GM08714 (cell line): ENCODE measurements at regions not wholly inside any gene's neighbourhood (a gene's known extent, or its start where the extent isn't known, plus 50 kb on each side); places are given as distances from the start of the nearest gene placed in this dataset.

Source experiments
- H3K4me3 ChIP-seq: fragments of 200-500 bp; sonication (Bioruptor generic); 2 replicates; pipeline ENCODE4 v1.5.1; 2014; ENCODE audit warnings: mild to moderate bottlenecking, low read length, inconsistent platforms
- ZNF274 ChIP-seq: IDR thresholded peaks from 2 replicates; pipeline ENCODE4 v1.6.1; 2012; ENCODE audit warnings: mild to moderate bottlenecking, low read depth, low read length

- TF ChIP-seq ZNF274: no peak
- no peak overlapping the region for H3K4me3 ChIP-seq
Observed at GRCh38 chr20:40575851-40576250, 113.2 kb downstream of the MAFB start.

DNA sequence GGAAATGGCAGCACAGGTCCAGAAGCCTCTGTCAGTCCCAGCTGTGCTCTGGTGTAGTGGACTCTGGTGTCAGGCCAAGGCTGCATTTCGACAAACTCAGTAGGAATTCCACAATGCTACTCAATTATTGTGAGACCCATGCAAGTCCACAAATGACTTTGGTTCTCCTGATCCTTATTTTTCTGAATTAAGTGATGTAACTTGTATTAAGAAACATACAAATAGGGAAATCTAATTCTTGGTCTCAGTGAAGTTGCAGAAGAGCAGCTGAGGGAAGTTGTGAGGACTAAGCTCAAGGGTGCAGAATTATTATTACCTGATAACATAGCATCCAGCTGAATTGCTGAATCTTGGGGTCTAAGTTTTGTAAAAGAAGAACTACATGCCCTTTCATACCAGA lies 116.8 kb downstream of the MAFB start:
- no peak for TF ChIP-seq ZNF274
- no peak overlapping the region for H3K4me3 ChIP-seq

- TF ChIP-seq ZNF274: no peak
- no peak overlapping the region for H3K4me3 ChIP-seq
Observed at GRCh38 chr20:40571639-40572038, 117.4 kb downstream of the MAFB start.

DNA sequence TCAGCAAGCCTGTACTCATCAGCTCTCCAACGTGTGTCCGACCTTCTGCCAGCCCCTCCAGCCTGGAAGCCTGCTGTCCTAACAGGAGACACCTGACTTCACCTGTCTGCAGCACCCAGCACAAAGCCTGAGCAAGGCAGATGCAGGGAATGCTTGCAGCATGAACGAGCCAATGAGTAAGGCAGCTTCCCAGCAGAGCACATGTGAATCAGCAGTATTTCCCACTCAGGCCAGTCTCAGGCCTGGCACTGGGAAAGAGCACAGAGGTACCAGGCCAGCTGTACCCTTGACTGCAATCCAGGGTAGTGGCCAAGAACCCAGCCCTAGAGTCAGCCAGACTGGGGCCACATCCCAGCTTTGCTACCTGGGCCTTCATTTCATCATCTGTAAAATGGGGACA lies 120.8 kb downstream of the MAFB start:
- TF ChIP-seq ZNF274: no peak

DNA sequence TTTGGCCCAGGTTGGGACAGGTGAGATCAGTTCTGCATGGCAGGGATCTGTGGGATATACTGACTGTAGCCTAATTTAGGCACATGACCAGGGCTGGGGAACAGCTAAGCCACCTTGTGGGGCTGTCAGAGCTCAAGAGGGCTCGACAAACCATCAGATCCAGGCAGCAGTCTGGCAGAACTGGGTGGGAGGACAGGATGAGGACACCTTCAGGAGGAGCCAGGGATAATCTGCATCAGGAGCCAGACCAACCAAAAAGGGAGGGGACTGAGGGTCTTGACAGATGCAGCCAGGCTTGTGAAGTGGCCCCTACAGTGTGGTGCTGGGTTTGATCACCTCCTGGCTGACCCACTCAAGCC lies 123.4 kb downstream of the MAFB start:
- no peak for TF ChIP-seq ZNF274
- H3K4me3 ChIP-seq: no peak overlapping the region

More for the DNA sequence above, 120.8 kb downstream of the MAFB start:
- no peak overlapping the region for H3K4me3 ChIP-seq

DNA sequence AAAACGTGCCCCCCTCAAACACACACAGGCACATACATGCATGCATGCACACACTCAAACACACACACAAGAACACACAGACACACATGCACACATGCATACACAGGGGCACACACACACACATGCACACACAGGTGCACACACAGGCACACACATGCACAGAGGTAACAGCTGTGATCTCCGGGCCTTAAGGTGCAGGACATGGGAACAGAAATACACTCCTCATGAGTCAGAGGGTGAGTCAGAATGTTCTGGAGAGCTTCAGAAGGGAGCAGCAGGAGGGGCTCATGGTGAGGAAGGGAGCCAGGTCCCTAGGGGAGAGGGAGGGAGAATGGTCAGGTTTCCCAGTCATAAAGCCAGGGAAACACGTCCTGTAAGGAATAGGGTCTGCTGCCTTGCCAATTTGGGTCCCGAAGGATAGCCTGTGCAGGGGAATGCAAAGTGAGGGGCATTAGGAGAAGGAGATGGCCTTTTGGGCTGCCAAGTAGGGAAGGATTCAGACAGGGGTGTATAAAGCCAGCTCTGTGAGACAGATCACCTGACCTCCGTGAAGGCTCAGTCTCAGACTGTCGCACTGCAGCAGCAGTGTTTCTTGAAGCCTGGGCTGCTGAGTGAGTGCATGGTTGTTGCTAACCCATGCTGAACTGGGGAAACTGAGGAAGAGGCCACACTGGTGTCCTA lies 123.9 kb downstream of the MAFB start:
- no peak overlapping the region for H3K4me3 ChIP-seq
- no peak for TF ChIP-seq ZNF274

DNA sequence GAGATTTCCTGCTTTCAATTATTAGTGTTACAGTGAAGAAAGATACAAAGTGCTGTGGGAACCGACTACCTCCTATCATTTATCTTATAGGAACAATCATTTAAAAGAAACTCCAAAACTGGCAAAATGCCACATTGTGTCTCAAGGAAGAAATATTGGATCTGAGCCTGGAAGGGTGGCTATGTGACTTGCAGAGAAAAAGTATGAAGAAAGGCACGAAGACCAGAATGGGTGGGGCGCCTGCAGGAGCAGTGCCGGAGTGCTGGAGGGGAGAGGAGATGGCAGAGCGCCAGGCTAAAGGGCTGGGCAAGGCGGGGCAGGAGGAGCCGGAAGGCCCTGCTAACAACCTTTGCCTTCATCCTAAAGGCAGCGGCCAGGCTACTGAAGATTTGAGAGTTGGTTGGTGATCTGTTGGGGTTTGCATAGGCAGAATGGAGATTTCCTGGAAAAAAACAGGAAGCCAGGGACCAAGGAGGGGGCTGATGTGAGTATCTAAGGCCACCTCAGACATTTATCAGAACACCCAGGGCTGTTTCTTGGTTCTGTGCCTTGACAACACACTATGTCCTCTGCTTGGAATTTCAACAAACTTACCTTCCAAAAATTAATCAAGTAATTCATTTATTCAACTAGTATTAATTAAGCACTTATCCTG lies 125.6 kb downstream of the MAFB start:
- TF ChIP-seq ZNF274: no peak
- H3K4me3 ChIP-seq: no peak overlapping the region

DNA sequence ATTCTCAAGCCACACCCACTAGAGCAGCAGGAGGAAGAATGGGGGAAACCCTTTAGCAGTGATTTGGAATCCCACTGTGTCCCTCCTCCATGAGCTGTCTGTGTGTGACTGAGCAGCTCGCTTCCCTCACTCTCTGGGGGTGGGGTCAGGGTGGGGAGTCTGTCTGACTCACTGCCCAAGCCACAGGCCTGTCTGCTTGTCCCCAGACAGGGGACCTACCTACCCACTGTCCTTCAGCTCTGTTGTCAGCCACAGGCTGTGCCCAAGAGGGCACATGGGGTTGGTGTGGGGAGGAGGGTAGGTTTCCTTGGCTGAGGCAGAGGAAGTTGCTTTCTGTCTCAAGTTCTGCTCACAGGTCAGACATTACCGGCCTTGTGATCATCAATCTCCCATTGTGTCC lies 127.0 kb downstream of the MAFB start:
- H3K4me3 ChIP-seq: no peak overlapping the region
- TF ChIP-seq ZNF274: no peak

DNA sequence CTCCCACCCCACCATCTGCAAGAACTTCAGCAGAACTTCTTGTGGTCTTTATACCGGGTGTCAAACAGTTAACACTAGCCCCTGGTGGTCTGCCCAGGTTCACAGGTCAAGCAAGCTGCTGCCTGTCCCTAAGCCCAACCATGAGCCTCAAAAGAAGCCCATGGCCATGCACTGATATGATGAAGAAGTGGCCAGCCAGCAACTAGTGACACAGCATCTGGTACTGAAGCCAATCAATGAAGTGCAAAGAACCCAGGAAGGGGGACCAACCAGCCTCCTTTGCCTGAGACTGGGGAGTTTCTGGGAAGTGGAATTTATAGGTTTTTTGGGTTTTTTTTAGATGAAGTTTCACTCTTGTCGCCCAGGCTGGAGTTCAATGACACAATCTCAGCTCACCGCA lies 127.8 kb downstream of the MAFB start:
- no peak for TF ChIP-seq ZNF274
- no peak overlapping the region for H3K4me3 ChIP-seq

GRCh38 chr20:40558212-40558611 lies 130.8 kb downstream of the MAFB start:
- TF ChIP-seq ZNF274: no peak
- no peak overlapping the region for H3K4me3 ChIP-seq

DNA sequence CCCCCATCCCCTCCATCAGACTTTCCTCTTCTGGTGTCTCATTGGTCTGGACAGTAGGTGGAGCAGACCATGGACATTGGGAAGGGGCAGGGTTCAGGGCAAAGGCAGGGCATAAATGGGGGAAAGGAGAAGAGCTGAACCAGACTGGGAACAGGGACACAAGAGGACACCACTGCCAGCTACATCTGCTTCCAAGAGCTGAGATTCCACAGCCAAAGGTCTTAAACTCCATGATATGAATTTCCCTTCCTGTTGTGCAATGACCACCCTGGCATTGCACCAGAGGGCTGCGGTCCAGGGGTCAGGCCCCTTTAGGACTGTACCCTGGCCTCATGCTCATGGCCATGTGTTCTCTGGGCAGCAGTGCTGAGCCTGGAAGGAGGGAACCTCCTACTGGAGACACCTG lies 137.9 kb downstream of the MAFB start:
- H3K4me3 ChIP-seq: no peak overlapping the region
- no peak for TF ChIP-seq ZNF274

DNA sequence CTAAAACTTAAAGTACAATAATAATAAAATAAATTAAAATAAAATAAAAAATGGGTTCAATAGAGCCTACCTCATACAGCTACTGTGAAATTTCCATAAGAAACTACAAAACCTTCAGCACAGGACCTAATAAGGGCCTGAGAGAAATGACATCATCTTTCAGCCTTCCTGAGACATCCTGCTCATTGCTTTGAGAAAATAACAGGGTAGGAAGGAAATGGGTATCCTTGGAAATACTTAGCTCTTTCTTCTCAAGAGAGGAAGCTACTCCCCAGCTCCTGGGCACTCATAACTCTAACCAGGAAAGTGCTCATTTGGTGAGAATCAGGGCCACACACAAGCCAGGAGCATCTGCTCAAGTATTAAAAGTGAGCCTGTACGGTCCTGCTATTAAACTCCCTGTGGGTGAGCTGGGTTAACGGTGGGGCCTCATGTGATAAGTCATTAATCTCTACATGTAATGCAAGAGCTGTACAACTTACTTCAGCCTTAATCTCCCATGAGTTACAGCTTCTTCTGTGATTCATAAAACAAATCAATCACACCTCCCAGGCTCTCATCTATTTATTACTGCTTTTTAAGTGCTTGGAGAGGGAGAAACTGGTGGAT lies 141.4 kb downstream of the MAFB start:
- no peak overlapping the region for H3K4me3 ChIP-seq
- TF ChIP-seq ZNF274: no peak

GRCh38 chr20:40545478-40545877 lies 143.6 kb downstream of the MAFB start:
- H3K4me3 ChIP-seq: no peak overlapping the region
- TF ChIP-seq ZNF274: no peak

GRCh38 chr20:40542065-40542464 lies 147.0 kb downstream of the MAFB start:
- TF ChIP-seq ZNF274: no peak

GRCh38 chr20:40540166-40540565 lies 148.9 kb downstream of the MAFB start:
- H3K4me3 ChIP-seq: no peak overlapping the region
- no peak for TF ChIP-seq ZNF274

More at GRCh38 chr20:40542065-40542464, 147.0 kb downstream of the MAFB start:
- H3K4me3 ChIP-seq: no peak overlapping the region
